ENCODE measurements at regions not wholly inside any gene's neighbourhood (a gene's known extent, or its start where the extent isn't known, plus 50 kb on each side); places are given as distances from the start of the nearest gene placed in this dataset.

DNA sequence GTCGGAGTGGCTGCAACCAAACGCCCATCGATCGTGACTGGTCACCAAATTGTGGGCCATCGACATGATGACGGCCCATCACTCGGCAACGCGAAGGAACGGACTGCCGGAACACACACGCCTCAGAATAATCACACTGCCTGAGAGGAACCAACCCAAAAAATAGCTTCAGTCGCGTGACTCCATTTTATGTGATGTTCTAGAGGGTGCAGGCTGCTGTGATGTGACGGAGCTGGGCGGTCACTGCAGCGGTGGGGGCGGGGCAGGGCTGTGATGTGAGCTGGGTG is 174.6 kb downstream of the CTTN start:
- Histone ChIP-seq H3K79me2 (ENCODE audit: control insufficient read depth, insufficient read depth, low read length) (no peaks in the 10 kb centered on the region), H4K20me1 (replicated peaks; ENCODE audit: control insufficient read depth, insufficient read depth, low read length) (no peaks in the 10 kb centered on the region), H2AFZ (ENCODE audit: low read depth, low read length) (no peak overlapping the region), H3K4me3 (no peak overlapping the region), H3K9me1 (ENCODE audit: control insufficient read depth, insufficient read depth, low read length) (no peaks in the 10 kb centered on the region), H3K9ac (ENCODE audit: insufficient read depth in 1 of 2, low read depth in 2 of 2, low read length in 2 of 2) (no peak overlapping the region), H3K36me3 (ENCODE audit: control insufficient read depth, insufficient read depth, low read length) (no peaks in the 10 kb centered on the region), H3K4me1 (replicated peaks in 1 of 2; ENCODE audit: control insufficient read depth in 2 of 2, insufficient read depth in 2 of 2, low read length in 2 of 2) (peaks cover 0 to 11% of the 10 kb centered on the region in 2 experiments; a peak in 2 of 5 replicates), H3K9me3 (replicated peaks; ENCODE audit: control insufficient read depth, insufficient read depth, low read depth, low read length) (no peaks in the 10 kb centered on the region), H3K4me2 (ENCODE audit: insufficient read depth, low read length) (no peak overlapping the region), H3K27ac (ENCODE audit: extremely low read depth, low read depth, low read length) (no peak overlapping the region), H3K27me3 (ENCODE audit: control insufficient read depth in 2 of 2, insufficient read depth in 2 of 2, low read length in 2 of 2) (peaks cover under 1 to 58% of the 10 kb centered on the region in 2 experiments; a peak in 4 of 5 replicates)
- POLR2A ChIA-PET, result interaction anchor here (1.1 kb wide), 1 partner anchor 11 kb away, joined by 3 read pairs; no protein-coding TSS in a partner anchor
- in situ Hi-C loops (cut with MboI) (no loop called here), intact Hi-C loops (cut with micrococcal nuclease) (no loop called here)
- DNase-seq (ENCODE audit: extremely low read depth in 1 of 4, low spot score in 3 of 4) (no peak), FAIRE-seq (no peak), ATAC-seq (no peak)
- 10% methylated on average over 18 of the region's 18 CpGs for WGBS (ENCODE audit: insufficient coverage, low coverage, missing lambda C conversion rate)
- no TSS peak for BruUV-seq (replicated peaks)
- CTCF ChIA-PET (ENCODE audit: low intra/inter-chr PET ratio), result no interaction called here
- TF ChIP-seq POLR2A (conservative IDR thresholded peaks at IDR 0.05) (no peak), DIDO1 (tag; IDR thresholded peaks at IDR 0.05; ENCODE audit: low read depth) (no peak), FOXA3 (CRISPR knock-in tag; conservative IDR thresholded peaks at IDR 0.05 in 1 of 2, IDR thresholded peaks at IDR 0.05 in 1 of 2) (no peak), PURB (CRISPR knock-in tag; IDR thresholded peaks at IDR 0.05; ENCODE audit: low read depth) (no peak), HIVEP1 (CRISPR knock-in tag; IDR thresholded peaks at IDR 0.05) (no peak), JUND (IDR thresholded peaks at IDR 0.05; ENCODE audit: borderline replicate concordance, low read depth, low read length) (no peak), JUND (tag; IDR thresholded peaks at IDR 0.05; ENCODE audit: borderline replicate concordance, low read depth, low read length) (no peak), SIN3A (IDR thresholded peaks at IDR 0.05; ENCODE audit: borderline replicate concordance in 2 of 2, control insufficient read depth in 1 of 2, low read depth in 2 of 2, low read length in 2 of 2) (no peak), SOX6 (IDR thresholded peaks at IDR 0.05) (no peak), ADNP (tag; IDR thresholded peaks at IDR 0.05) (no peak), ZNF354B (CRISPR knock-in tag; IDR thresholded peaks at IDR 0.05) (no peak), KLF6 (CRISPR knock-in tag; IDR thresholded peaks at IDR 0.05; ENCODE audit: borderline replicate concordance) (no peak), NBN (IDR thresholded peaks at IDR 0.05; ENCODE audit: low read depth) (no peak), THRAP3 (IDR thresholded peaks at IDR 0.05; ENCODE audit: borderline replicate concordance) (no peak), KDM4B (IDR thresholded peaks at IDR 0.05; ENCODE audit: borderline replicate concordance in 2 of 2, low read depth in 1 of 2) (no peak), NR2C1 (IDR thresholded peaks at IDR 0.05) (no peak), NR2C1 (tag; IDR thresholded peaks at IDR 0.05) (no peak)
- TF ChIP-seq, protein P1, sequence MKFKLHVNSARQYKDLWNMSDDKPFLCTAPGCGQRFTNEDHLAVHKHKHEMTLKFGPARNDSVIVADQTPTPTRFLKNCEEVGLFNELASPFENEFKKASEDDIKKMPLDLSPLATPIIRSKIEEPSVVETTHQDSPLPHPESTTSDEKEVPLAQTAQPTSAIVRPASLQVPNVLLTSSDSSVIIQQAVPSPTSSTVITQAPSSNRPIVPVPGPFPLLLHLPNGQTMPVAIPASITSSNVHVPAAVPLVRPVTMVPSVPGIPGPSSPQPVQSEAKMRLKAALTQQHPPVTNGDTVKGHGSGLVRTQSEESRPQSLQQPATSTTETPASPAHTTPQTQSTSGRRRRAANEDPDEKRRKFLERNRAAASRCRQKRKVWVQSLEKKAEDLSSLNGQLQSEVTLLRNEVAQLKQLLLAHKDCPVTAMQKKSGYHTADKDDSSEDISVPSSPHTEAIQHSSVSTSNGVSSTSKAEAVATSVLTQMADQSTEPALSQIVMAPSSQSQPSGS (CRISPR knock-in tag; IDR thresholded peaks at IDR 0.05), result no peak
- TF ChIP-seq, protein P2, sequence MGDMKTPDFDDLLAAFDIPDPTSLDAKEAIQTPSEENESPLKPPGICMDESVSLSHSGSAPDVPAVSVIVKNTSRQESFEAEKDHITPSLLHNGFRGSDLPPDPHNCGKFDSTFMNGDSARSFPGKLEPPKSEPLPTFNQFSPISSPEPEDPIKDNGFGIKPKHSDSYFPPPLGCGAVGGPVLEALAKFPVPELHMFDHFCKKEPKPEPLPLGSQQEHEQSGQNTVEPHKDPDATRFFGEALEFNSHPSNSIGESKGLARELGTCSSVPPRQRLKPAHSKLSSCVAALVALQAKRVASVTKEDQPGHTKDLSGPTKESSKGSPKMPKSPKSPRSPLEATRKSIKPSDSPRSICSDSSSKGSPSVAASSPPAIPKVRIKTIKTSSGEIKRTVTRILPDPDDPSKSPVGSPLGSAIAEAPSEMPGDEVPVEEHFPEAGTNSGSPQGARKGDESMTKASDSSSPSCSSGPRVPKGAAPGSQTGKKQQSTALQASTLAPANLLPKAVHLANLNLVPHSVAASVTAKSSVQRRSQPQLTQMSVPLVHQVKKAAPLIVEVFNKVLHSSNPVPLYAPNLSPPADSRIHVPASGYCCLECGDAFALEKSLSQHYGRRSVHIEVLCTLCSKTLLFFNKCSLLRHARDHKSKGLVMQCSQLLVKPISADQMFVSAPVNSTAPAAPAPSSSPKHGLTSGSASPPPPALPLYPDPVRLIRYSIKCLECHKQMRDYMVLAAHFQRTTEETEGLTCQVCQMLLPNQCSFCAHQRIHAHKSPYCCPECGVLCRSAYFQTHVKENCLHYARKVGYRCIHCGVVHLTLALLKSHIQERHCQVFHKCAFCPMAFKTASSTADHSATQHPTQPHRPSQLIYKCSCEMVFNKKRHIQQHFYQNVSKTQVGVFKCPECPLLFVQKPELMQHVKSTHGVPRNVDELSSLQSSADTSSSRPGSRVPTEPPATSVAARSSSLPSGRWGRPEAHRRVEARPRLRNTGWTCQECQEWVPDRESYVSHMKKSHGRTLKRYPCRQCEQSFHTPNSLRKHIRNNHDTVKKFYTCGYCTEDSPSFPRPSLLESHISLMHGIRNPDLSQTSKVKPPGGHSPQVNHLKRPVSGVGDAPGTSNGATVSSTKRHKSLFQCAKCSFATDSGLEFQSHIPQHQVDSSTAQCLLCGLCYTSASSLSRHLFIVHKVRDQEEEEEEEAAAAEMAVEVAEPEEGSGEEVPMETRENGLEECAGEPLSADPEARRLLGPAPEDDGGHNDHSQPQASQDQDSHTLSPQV (IDR thresholded peaks at IDR 0.05), result no peak

All from K562 (cell line).